NCI-H1092 treated with DMSO at 0.1 percent for 48 hours (cell line): ENCODE measurements at regions not wholly inside any gene's neighbourhood (a gene's known extent, or its start where the extent isn't known, plus 50 kb on each side); places are given as distances from the start of the nearest gene placed in this dataset.
A peak's percentile ranks its signal among the peaks of the same experiment; 100 is the strongest.
"Not testable (repeated sequence)": the region's sequence is repeated elsewhere in the genome, so short reads cannot be mapped to it uniquely, and the experiment has no call there.

Experiments
- DNase-seq: peaks from one replicate; lab custom pipeline; 2025; lab: John Stamatoyannopoulos, UW

- no peak for DNase-seq
Observed at GRCh38 chr1:30660241-30660640, 63.1 kb downstream of the MATN1 start.

DNA sequence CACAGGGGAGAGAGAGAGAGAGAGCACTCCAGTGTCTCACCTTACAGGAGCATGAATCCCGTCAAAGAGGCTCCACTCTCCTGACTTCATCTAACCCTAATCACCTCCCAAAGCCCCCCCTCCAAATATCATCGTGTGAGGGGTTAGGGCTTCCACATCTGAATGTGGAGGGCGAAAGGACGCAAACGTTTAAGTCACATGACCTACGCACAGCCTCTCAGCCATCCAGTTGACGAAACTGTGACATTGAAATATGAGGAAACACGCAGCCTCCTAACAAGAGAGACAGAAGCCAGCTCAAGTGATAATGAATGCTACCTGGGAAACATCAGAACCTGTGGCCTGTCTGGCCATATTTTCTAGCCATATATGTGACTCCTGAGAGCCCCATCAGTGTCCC lies 63.7 kb downstream of the MATN1 start:
- DNase-seq = no peak

- DNase-seq = not testable (repeated sequence)
Observed at GRCh38 chr1:30658375-30658774, 65.0 kb downstream of the MATN1 start.

- no peak for DNase-seq
Observed at GRCh38 chr1:30658014-30658336, 65.4 kb downstream of the MATN1 start.

DNA sequence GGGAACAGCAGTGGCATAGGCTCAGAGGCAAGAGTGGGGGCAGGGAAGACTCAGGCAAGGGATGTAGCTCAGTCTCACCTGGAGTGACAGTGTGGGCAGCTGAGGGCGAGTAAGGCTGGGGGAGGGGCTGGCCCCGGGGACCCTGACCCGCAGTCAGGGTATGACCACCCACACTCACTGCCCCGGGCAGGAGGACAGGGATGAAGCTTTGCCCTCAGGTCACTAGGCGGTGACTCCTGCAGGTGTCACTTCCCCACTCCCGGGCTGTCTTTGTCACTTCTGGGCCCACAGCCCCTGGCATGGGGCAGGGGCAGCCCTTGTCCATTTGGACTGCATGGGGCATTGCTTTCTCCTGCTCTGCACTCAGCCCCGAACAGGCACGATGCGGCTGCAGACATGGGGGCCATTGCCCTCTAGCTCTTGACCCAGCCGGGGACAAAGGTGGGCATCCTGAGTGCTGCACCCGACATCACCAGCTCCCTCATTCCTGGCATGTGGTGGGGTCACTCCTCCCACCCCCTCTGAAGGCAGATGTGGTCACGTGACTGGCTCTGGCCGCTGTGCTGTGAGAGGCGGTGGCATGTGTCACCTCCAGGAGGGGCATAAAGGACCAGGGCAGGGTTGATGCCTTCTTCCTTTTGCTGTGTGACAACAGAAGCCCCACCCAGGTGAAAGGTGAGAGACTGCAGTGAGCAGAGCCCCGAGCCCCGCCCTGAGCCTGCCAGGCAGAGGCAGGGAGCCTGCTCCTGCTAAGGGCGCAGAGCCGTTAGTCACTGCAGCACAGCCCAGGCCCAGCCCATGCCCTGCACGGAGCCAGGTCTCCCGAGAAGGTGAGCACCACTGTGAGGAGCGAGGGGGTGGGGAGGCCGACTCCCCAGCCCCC lies 66.0 kb downstream of the MATN1 start:
- DNase-seq = no peak

- no peak for DNase-seq
Observed at GRCh38 chr1:30656171-30656940, 67.0 kb downstream of the MATN1 start.

DNA sequence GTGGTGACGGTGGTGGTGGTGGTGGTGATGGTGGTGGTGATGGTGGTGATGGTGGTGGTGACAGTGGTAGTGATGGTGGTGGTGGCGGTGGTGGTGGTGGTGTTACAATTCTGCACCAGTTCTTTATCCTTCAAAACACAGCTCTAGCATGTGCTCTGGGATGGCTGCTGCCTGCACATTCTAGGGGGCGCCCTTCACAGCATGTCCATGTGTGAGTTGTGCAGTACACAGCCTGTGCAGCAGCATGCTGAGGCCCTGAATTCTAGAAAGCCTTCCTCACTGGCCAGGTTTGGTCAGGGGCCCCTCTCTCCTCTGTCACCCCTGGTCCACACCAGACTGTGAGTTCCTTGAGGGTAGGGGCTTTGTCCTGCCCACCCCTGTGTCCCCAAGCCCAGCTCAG lies 67.7 kb downstream of the MATN1 start:
- DNase-seq = no peak

- no peak for DNase-seq
Observed at GRCh38 chr1:30654188-30654587, 69.2 kb downstream of the MATN1 start.

DNA sequence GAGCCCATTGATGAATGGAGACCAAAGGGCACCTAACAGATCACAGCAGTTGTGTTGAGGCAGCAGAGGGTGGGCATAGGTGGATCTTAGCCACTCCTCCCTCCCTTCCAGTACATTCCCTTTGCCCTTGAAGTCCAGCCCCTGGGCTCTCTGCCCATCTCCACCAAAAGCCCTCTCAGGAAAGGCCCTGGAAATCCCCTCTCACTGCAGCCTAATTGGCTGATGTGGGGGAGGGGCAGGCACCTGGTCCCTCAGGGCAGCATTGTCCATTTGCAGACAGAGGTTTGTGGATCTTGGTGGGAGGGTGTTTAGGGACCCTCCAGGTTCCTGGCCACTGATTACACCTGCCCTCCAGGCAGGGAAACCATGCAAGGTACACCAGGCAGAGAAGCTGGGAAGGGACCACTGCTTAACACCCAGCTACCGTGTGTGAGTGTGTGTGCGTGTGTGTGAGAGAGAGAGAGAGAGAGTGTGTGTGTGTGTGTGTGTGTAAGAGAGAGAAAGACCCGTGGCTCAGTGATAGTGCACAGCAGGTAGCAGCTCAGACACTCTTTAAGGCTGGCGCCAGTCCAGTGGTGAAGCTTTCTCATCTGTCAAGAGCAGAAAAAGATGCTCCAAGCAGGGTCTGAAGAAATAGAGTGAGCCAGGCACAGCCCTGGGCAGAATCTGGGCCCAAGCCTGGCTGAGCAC lies 71.1 kb downstream of the MATN1 start:
- DNase-seq = peak; percentile 92

- DNase-seq = not testable (repeated sequence)
Observed at GRCh38 chr1:30651395-30651794, 72.0 kb downstream of the MATN1 start.

DNA sequence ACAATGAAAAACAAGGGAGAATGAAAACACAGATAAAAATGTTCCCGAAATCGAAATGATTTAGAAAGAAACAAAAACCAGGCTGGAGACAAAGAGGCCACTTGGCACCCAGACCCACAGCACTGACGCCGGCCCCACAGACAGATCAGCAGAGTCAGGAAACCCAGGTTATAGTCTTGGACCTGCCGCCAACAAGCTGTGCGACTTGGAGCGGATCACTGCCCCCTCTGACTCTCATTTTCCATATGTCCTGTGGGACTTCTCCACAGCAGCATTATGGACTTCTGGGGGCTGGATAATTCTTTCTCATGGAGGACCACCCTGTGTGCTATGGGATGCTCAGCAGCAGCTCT lies 72.4 kb downstream of the MATN1 start:
- DNase-seq = no peak

- peak; percentile 21 for DNase-seq
Observed at GRCh38 chr1:30650038-30650967, 73.1 kb downstream of the MATN1 start.

GRCh38 chr1:30649321-30649991 lies 73.9 kb downstream of the MATN1 start:
- DNase-seq = no peak

DNA sequence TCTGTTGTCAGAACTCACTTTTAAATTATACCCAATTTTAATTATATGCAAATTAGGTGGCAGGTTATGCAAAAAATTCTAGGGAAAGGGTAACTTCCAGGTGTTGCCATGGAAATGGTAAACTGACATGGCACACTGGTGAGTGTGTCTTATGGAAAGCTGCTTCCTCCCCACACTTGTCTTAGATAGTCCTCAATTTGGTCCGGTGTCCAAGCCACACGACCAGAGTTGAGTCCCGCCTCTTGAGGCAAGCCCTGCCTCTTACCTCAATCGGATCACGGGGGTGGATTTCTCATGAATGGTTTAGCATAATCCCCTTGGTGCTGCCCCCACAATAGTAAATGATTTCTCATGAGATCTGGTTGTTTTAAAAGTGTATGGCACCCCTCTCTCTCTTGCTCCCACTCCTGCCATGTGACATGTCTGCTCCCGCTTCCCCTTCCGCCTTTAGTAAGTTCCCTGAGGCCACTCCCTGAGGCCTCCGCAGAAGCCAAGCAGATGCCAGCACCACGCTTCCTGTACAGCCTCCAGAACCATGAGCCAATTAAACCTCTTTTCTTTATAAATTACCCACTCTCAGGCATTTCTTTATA lies 74.9 kb downstream of the MATN1 start:
- no peak for DNase-seq

DNA sequence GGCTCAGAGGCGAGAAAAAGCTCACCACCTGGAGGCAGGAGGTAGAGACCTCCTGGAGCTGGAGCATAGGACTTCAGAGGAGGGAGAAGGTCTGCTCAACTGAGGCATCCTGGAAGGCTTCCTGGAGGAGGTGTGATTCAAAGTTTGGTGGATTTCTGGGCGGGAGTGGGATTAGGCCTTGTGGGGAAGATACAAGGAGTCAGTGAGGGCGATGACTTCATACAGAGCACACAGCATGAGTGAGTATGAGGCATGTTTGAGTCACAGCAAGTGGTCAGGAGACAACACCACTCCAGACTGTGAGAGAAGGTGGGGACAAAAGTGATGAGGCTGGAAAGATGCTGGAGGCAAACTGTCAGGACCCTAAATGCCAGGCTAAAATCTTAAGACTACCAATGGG lies 77.6 kb downstream of the MATN1 start:
- no peak for DNase-seq

- no peak for DNase-seq
Observed at GRCh38 chr1:30642391-30643120, 80.8 kb downstream of the MATN1 start.

DNA sequence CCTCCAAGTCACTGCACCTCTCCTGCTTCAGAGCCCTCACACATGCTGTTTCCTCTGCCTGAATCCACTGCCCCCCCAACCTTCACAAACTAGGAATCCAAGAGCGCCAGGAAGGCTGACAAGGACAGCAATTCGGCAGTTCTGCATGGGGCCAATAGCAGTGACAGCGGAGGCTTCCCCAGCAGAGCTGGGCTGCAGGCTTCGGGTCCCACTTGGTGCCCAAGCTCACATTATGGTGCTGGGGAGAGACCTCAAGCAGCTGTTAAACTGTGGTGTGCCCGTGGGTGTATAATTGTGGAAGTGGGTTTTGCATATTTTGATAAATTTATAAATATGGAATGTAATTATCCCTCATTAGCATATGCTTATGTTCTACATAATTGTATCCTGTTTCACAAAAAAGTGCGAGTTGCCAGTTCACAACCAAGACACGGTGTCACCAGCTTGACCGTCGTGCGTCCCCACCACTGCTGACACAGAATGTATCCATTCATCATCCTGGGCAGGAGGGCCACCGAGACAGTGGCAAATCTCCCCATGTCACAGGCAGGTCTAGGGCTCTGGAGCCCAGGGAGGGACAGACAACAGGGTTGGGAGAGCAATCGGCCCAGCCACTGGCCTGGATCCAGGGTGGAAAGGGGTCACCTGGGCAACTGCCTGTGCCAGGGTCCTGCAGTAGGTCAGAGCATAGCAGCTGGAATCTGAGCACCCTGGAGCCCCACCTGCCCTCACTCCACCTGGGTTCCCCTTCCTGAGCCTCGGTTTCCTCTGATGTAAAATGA lies 81.6 kb downstream of the MATN1 start:
- DNase-seq = no peak

DNA sequence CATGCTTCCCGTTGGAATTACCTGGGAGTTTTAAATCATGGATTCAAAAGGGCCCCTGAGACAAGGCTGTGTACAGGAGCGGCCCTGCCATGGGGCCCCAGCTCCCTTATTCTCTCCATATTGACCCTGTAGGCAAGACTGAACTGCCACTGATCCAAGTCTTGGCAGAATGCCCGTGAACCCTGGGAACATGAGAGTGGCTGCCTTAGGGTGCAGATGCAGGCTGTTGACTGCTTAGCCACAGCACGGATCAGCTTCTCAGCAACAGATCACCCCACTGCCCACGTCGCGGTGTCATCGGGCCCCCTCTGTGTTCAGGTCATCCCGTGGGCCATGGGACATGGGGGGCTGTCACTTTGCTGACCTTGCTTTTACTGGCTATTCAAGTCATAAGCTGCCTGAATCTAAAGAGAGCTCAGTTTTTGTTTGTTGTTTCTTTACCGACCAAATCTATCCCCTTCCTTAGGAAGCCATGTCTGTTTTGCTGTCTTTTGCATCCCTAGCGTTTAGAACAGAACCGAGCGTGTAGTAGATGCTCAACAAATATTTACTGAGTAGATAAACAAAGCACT lies 83.4 kb downstream of the MATN1 start:
- DNase-seq = peak; percentile 27

GRCh38 chr1:30638811-30639210 lies 84.6 kb downstream of the MATN1 start:
- no peak for DNase-seq
